ENCODE measurements at regions not wholly inside any gene's neighbourhood (a gene's known extent, or its start where the extent isn't known, plus 50 kb on each side); places are given as distances from the start of the nearest gene placed in this dataset.

- TF ChIP-seq CTCF (IDR thresholded peaks at IDR 0.05) (no peak), POLR2A (IDR thresholded peaks at IDR 0.05) (no peak)
Measured at GRCh38 chr1:182118851-182119250, 57.3 kb upstream of the ZNF648 start.

All from vagina (tissue), 2 donors.